ENCODE measurements at regions not wholly inside any gene's neighbourhood (a gene's known extent, or its start where the extent isn't known, plus 50 kb on each side); places are given as distances from the start of the nearest gene placed in this dataset.

- no peak for TF ChIP-seq CTCF (conservative IDR thresholded peaks at IDR 0.05 in 1 of 2, IDR thresholded peaks at IDR 0.05 in 1 of 2; ENCODE audit: extremely low read depth in 1 of 2, insufficient read depth in 1 of 2, low read depth in 1 of 2, low read length in 2 of 2)
- TF ChIP-seq EZH2 (IDR thresholded peaks at IDR 0.05; ENCODE audit: borderline replicate concordance, low read length): no peak
Observed at GRCh38 chr11:87810486-87810885, 364.8 kb downstream of the RAB38 start.

Measured in mammary epithelial cell (primary cell).